ENCODE measurements at regions not wholly inside any gene's neighbourhood (a gene's known extent, or its start where the extent isn't known, plus 50 kb on each side); places are given as distances from the start of the nearest gene placed in this dataset.

- TF ChIP-seq EZH2 (IDR thresholded peaks at IDR 0.05; ENCODE audit: borderline replicate concordance, insufficient read depth, low read length, poor library complexity, severe bottlenecking) = no peak
- TF ChIP-seq CTCF (IDR thresholded peaks at IDR 0.05; ENCODE audit: poor library complexity, severe bottlenecking) = no peak
- TF ChIP-seq POLR2AphosphoS5 (IDR thresholded peaks at IDR 0.05) = no peak
- TF ChIP-seq TAF1 (IDR thresholded peaks at IDR 0.05; ENCODE audit: low read depth) = no peak
- no peak for TF ChIP-seq EP300 (conservative IDR thresholded peaks at IDR 0.05; ENCODE audit: poor library complexity, severe bottlenecking)
Measured at GRCh38 chr10:55892276-55892675, 468.8 kb downstream of the ZWINT start.

Data from neural cell (in vitro differentiated cells).